GM12878 (cell line): ENCODE measurements at regions not wholly inside any gene's neighbourhood (a gene's known extent, or its start where the extent isn't known, plus 50 kb on each side); places are given as distances from the start of the nearest gene placed in this dataset.

Source experiments
- ATAC-seq: fragments of 200-7000 bp; cut with Tn5 transposase; 3 replicates; pipeline ENCODE4 v1.9.1; 2020; ENCODE audit warnings: mild to moderate bottlenecking, moderate library complexity
- BruUV-seq: library from RNA; stranded (reverse); fragments of 400-500 nt; replicated peaks from 2 replicates; lab custom pipeline; 2021; lab: Mats Ljungman, UMichigan
- CTCF ChIA-PET: fragments of 300-600 bp; sonication (Branson Sonifier 250); formaldehyde crosslinking; extraction: SDS; loops from one replicate; lab custom pipeline; 2021; ENCODE audit warnings: inconsistent platforms; lab: Yijun Ruan, JAX
- POLR2A ChIA-PET: fragments of 350-600 bp; formaldehyde crosslinking; extraction: SDS; loops from one replicate; lab custom pipeline; 2021; ENCODE audit warnings: inconsistent platforms; lab: Charles Lee
- RAD21 ChIA-PET: fragments of 300-600 bp; sonication (Branson Sonifier 250); formaldehyde crosslinking; loops from one replicate; lab custom pipeline; 2023; ENCODE audit warnings: antibody characterized with exemption; ENCODE audit not compliant: unreplicated experiment; lab: Charles Lee
- SMC1A ChIA-PET: fragments of 300-600 bp; sonication (Branson Sonifier 250); formaldehyde crosslinking; loops from one replicate; lab custom pipeline; 2023; ENCODE audit not compliant: unreplicated experiment, uncharacterized antibody; lab: Charles Lee
- DNase-seq: peaks from one replicate; pipeline ENCODE4 v3.0.0-alpha.2; 2011; ENCODE audit warnings: low read depth, low spot score
- FAIRE-seq: peaks from 3 replicates; lab custom pipeline; 2011; peaks lifted over from hg19 to GRCh38; lab: Jason Lieb, UNC
- H2AFZ ChIP-seq: 2 replicates; pipeline ENCODE4 v1.6.0; 2011; ENCODE audit warnings: low read depth, low read length, control low read depth; ENCODE audit not compliant: control insufficient read depth
- H3K27ac ChIP-seq: 2 replicates; pipeline ENCODE4 v1.5.1; 2011; ENCODE audit warnings: control low read depth; ENCODE audit not compliant: control insufficient read depth, insufficient read depth
- H3K27me3 ChIP-seq, 2 experiments: replicated peaks in 1 of 2; 2 replicates each; pipeline versions ENCODE4 v1.6.0 to v1.6.1; 2011; ENCODE audit warnings: low read length in 1 of 2; ENCODE audit not compliant: control insufficient read depth in 2 of 2, insufficient read depth in 2 of 2
- H3K36me3 ChIP-seq, 2 experiments: 2 replicates each; pipeline ENCODE4 v1.5.1; 2011; ENCODE audit warnings: low read length in 1 of 2; ENCODE audit not compliant: control insufficient read depth in 2 of 2, insufficient read depth in 2 of 2
- H3K4me1 ChIP-seq: 2 replicates; pipeline ENCODE4 v1.6.1; 2011; ENCODE audit warnings: mild to moderate bottlenecking, low read length, moderate library complexity, mixed read lengths; ENCODE audit not compliant: control insufficient read depth, insufficient read depth
- H3K4me2 ChIP-seq: 2 replicates; pipeline ENCODE4 v1.6.0; 2011; ENCODE audit warnings: control low read depth; ENCODE audit not compliant: control insufficient read depth, insufficient read depth
- H3K4me3 ChIP-seq: fragments of 200-600 bp; sonication (generic); 2 replicates; pipeline ENCODE4 v1.5.1; 2016
- H3K79me2 ChIP-seq: 2 replicates; pipeline ENCODE4 v1.6.0; 2011; ENCODE audit warnings: low read length; ENCODE audit not compliant: control insufficient read depth, insufficient read depth
- H3K9ac ChIP-seq: 2 replicates; pipeline ENCODE4 v1.8.0; 2011; ENCODE audit warnings: low read length, control low read depth, mixed read lengths; ENCODE audit not compliant: control insufficient read depth, insufficient read depth
- H3K9me3 ChIP-seq: replicated peaks from 3 replicates; pipeline ENCODE4 v1.5.1; 2011; ENCODE audit warnings: mild to moderate bottlenecking, low read length; ENCODE audit not compliant: control insufficient read depth, insufficient read depth
- H4K20me1 ChIP-seq: 2 replicates; pipeline ENCODE4 v1.6.0; 2011; ENCODE audit not compliant: control insufficient read depth, insufficient read depth
- BHLHE40 ChIP-seq, 2 experiments: fragments of 450-650 bp in 1 of 2; IDR thresholded peaks; 2 replicates each; pipeline ENCODE4 v1.6.1; 2011 to 2017; ENCODE audit warnings: low read depth in 2 of 2, borderline replicate concordance in 1 of 2, improper control_type of control experiment in 1 of 2, low read length in 1 of 2, mild to moderate bottlenecking in 1 of 2
- FOXM1 ChIP-seq: IDR thresholded peaks from 2 replicates; pipeline ENCODE4 v1.6.1; 2012; ENCODE audit warnings: low read depth, mild to moderate bottlenecking, inconsistent platforms, low read length, moderate library complexity
- PAX5 ChIP-seq: IDR thresholded peaks from 2 replicates; pipeline ENCODE4 v1.6.1; 2011; ENCODE audit warnings: low read depth, low read length, borderline replicate concordance
- SUPT20H ChIP-seq: IDR thresholded peaks from 2 replicates; pipeline ENCODE4 v1.6.1; 2011; ENCODE audit warnings: low read depth, mild to moderate bottlenecking, low read length, moderate library complexity, borderline replicate concordance; ENCODE audit not compliant: control insufficient read depth
- WGBS: methylation state at CpG from one replicate; pipeline ENCODE4 v1.1.6; 2016; ENCODE audit warnings: low lambda C conversion rate; ENCODE audit not compliant: insufficient replicate concordance, insufficient coverage; ENCODE audit errors: missing lambda C conversion rate; 5-methylcytosine and 5-hydroxymethylcytosine counted together
- in situ Hi-C: fragments of 300-500 bp; cut with MboI; formaldehyde crosslinking; loops from 9 replicates; pipeline ENCODE4 v1.14.3; 2018; ENCODE audit warnings: mixed read lengths
- intact Hi-C: fragments of 100-400 bp; cut with micrococcal nuclease; formaldehyde crosslinking; loops from one replicate; pipeline ENCODE4 v1.14.2; 2022; ENCODE audit not compliant: unreplicated experiment
- TF ChIP-seq, protein P1 (sequence below): IDR thresholded peaks from 2 replicates; pipeline ENCODE4 v1.6.1; 2012; ENCODE audit warnings: improper control_type of control experiment, low read depth, low read length; ENCODE audit not compliant: insufficient replicate concordance

DNA sequence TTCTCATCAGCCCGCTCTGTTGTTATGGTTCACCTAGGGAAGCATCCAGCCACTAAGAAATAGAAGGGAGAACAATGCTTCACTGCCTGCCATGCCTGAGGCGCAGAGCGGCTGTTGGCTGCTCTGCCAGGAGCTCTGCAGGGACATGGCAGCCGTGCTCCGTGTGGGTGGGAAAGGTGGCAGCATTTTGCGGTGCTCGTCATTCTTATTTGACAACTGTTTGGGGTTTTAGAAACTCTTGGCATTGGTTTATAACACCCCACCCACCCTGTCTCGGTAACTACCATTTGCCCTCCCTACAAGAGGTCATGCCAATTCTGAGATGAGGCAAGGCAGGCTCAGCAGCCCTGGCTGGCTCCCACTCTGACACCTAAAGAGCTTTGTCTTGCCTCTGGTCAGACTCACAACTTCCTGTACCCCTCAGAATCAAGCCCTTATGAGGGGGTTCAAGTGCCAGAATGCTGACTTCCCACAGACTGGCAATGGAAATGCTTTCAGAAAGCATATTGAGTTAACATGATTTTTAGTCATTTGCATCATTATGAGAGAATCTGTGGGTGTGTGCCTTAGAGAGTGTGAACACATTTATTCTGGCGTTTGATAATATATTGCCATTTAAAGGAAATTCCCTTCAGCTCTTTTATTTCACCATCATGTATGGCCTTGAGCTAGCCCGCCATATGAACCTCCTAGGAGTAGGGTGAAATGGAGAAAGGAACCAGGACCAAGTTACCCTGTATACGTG is 288.0 kb upstream of the ANKRD55 start:
- DNase-seq (no peak), ATAC-seq (no peak), FAIRE-seq (no peak)
- in situ Hi-C loops (no loop called here), intact Hi-C loops (no loop called here)
- H3K4me1 ChIP-seq, result no peaks in the 10 kb centered on the region
- no peak overlapping the region for H2AFZ ChIP-seq
- BruUV-seq, result no TSS peak
- ChIA-PET POLR2A (no interaction called here), CTCF (no interaction called here), SMC1A (interaction anchor here (0.9 to 1.2 kb wide), 3 partner anchors 8 to 203 kb away, joined by 3 to 4 read pairs (median 3); no protein-coding TSS in a partner anchor), RAD21 (interaction anchor here (0.7 kb wide), 1 partner anchor 88 kb away, joined by 4 read pairs; no protein-coding TSS in a partner anchor)
- H3K27me3 ChIP-seq, result peaks cover 0 to 2% of the 10 kb centered on the region in 2 experiments; a peak in 1 of 4 replicates
- H3K4me3 ChIP-seq, result no peak overlapping the region
- H3K79me2 ChIP-seq, result no peaks in the 10 kb centered on the region
- H4K20me1 ChIP-seq, result no peaks in the 10 kb centered on the region
- H3K9me3 ChIP-seq, result no peaks in the 10 kb centered on the region
- no peak overlapping the region for H3K27ac ChIP-seq
- 54% methylated on average over 11 of the region's 11 CpGs for WGBS
- TF ChIP-seq SUPT20H (no peak), PAX5 (no peak)
- no peaks in the 10 kb centered on the region for H3K36me3 ChIP-seq
- no peak overlapping the region for H3K9ac ChIP-seq
- H3K4me2 ChIP-seq, result no peak overlapping the region

DNA sequence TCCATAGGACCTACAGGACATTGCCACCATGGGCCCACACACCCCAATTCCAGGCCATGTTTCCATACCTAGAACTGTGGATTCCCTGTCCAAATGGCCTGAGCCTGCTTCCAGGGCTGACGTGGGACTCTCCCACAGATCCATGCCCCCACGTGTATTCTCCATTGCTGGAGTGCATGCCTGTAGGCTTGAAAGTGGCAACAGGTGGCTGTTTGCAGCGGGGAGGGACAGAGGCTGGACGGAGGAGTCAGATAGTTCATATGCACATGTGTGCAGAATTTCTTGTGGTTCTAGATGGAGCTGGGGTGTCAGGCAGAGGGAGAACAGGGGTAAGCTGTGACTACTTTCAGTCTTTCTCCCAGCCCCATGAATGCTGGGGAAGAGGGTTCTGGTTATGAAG is 285.7 kb upstream of the ANKRD55 start:
- RAD21 ChIA-PET, result no interaction called here
- no peaks in the 10 kb centered on the region for H4K20me1 ChIP-seq
- in situ Hi-C loops (no loop called here), intact Hi-C loops (no loop called here)
- no peak overlapping the region for H3K4me3 ChIP-seq
- ATAC-seq, result no peak
- peaks cover 0 to 2% of the 10 kb centered on the region in 2 experiments; a peak in 1 of 4 replicates for H3K27me3 ChIP-seq
- CTCF ChIA-PET, result interaction anchor here (0.7 to 1.4 kb wide), 3 partner anchors 9 to 320 kb away, joined by 3 to 4 read pairs (median 3); no protein-coding TSS in a partner anchor
- no peak for FAIRE-seq
- no peak overlapping the region for H3K9ac ChIP-seq
- POLR2A ChIA-PET, result interaction anchor here (0.7 kb wide), 1 partner anchor 54 kb away, joined by 3 read pairs; no protein-coding TSS in a partner anchor
- no peaks in the 10 kb centered on the region for H3K79me2 ChIP-seq
- no peak overlapping the region for H3K27ac ChIP-seq
- BruUV-seq, result no TSS peak
- TF ChIP-seq PAX5 (no peak), FOXM1 (no peak), BHLHE40 (IDR thresholded peaks at IDR 0.05; ENCODE audit: borderline replicate concordance in 1 of 2, low read depth in 2 of 2, low read length in 1 of 2) (no peak)
- TF ChIP-seq, protein P1, sequence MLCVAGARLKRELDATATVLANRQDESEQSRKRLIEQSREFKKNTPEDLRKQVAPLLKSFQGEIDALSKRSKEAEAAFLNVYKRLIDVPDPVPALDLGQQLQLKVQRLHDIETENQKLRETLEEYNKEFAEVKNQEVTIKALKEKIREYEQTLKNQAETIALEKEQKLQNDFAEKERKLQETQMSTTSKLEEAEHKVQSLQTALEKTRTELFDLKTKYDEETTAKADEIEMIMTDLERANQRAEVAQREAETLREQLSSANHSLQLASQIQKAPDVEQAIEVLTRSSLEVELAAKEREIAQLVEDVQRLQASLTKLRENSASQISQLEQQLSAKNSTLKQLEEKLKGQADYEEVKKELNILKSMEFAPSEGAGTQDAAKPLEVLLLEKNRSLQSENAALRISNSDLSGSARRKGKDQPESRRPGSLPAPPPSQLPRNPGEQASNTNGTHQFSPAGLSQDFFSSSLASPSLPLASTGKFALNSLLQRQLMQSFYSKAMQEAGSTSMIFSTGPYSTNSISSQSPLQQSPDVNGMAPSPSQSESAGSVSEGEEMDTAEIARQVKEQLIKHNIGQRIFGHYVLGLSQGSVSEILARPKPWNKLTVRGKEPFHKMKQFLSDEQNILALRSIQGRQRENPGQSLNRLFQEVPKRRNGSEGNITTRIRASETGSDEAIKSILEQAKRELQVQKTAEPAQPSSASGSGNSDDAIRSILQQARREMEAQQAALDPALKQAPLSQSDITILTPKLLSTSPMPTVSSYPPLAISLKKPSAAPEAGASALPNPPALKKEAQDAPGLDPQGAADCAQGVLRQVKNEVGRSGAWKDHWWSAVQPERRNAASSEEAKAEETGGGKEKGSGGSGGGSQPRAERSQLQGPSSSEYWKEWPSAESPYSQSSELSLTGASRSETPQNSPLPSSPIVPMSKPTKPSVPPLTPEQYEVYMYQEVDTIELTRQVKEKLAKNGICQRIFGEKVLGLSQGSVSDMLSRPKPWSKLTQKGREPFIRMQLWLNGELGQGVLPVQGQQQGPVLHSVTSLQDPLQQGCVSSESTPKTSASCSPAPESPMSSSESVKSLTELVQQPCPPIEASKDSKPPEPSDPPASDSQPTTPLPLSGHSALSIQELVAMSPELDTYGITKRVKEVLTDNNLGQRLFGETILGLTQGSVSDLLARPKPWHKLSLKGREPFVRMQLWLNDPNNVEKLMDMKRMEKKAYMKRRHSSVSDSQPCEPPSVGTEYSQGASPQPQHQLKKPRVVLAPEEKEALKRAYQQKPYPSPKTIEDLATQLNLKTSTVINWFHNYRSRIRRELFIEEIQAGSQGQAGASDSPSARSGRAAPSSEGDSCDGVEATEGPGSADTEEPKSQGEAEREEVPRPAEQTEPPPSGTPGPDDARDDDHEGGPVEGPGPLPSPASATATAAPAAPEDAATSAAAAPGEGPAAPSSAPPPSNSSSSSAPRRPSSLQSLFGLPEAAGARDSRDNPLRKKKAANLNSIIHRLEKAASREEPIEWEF, result no peak
- H3K4me2 ChIP-seq, result no peak overlapping the region
- H3K4me1 ChIP-seq, result no peaks in the 10 kb centered on the region
- DNase-seq, result no peak
- H2AFZ ChIP-seq, result no peak overlapping the region
- 13% methylated on average over 4 of the region's 4 CpGs for WGBS
- H3K36me3 ChIP-seq, result no peaks in the 10 kb centered on the region
- SMC1A ChIA-PET, result interaction anchor here (0.6 to 1.1 kb wide), 3 partner anchors 39 to 672 kb away, joined by 3 to 4 read pairs (median 3); no protein-coding TSS in a partner anchor
- no peaks in the 10 kb centered on the region for H3K9me3 ChIP-seq
